Liver (tissue), 8 donors: ENCODE measurements at regions not wholly inside any gene's neighbourhood (a gene's known extent, or its start where the extent isn't known, plus 50 kb on each side); places are given as distances from the start of the nearest gene placed in this dataset.

Experiments
- DNase-seq: peaks from one replicate; pipeline ENCODE4 v3.0.0-alpha.2; 2017; ENCODE audit warnings: low spot score
- H3K27ac ChIP-seq, 2 donors: one replicate each; pipeline ENCODE4 v1.7.0; 2013; ENCODE audit warnings: inconsistent platforms in 2 of 2, low read length in 2 of 2, control low read depth in 1 of 2, low read depth in 1 of 2, mild to moderate bottlenecking in 1 of 2
- H3K27me3 ChIP-seq, 4 donors: one replicate each; pipeline versions ENCODE4 v1.6.1 to v1.7.0; 2013; ENCODE audit warnings: low read length in 3 of 4, inconsistent platforms in 1 of 4, mild to moderate bottlenecking in 1 of 4, moderate library complexity in 1 of 4; ENCODE audit not compliant: control insufficient read depth in 4 of 4, insufficient read depth in 4 of 4
- H3K36me3 ChIP-seq, 4 donors: one replicate each; pipeline versions ENCODE4 v1.6.1 to v1.7.0; 2013; ENCODE audit warnings: low read length in 3 of 4, mild to moderate bottlenecking in 3 of 4, low read depth in 1 of 4, moderate library complexity in 1 of 4; ENCODE audit not compliant: control insufficient read depth in 4 of 4, insufficient read depth in 3 of 4
- H3K4me1 ChIP-seq, 4 donors: one replicate each; pipeline versions ENCODE4 v1.6.1 to v1.7.0; 2013; ENCODE audit warnings: low read length in 3 of 4, mild to moderate bottlenecking in 3 of 4, moderate library complexity in 1 of 4; ENCODE audit not compliant: control insufficient read depth in 4 of 4, insufficient read depth in 4 of 4
- H3K4me3 ChIP-seq, 3 donors: one replicate each; pipeline versions ENCODE4 v1.6.1 to v1.7.0; 2013; ENCODE audit warnings: low read length in 3 of 3, control low read depth in 1 of 3, low read depth in 1 of 3, mild to moderate bottlenecking in 1 of 3
- H3K9ac ChIP-seq, 2 donors: one replicate each; pipeline ENCODE4 v1.7.0; 2013; ENCODE audit warnings: low read length in 2 of 2, mild to moderate bottlenecking in 2 of 2, moderate library complexity in 2 of 2, control low read depth in 1 of 2, low read depth in 1 of 2
- H3K9me3 ChIP-seq, 4 donors: one replicate each; pipeline versions ENCODE4 v1.6.1 to v1.7.0; 2013; ENCODE audit warnings: low read length in 3 of 4; ENCODE audit not compliant: control insufficient read depth in 4 of 4
- ATF3 ChIP-seq: IDR thresholded peaks from 2 replicates; pipeline ENCODE4 v1.6.1; 2016; ENCODE audit warnings: antibody characterized with exemption
- CTCF ChIP-seq: fragments of 150-350 bp; IDR thresholded peaks from 2 replicates; pipeline ENCODE4 v1.5.1; 2017; ENCODE audit warnings: improper control_type of control experiment, low read depth, low read length; ENCODE audit not compliant: missing input control
- EGR1 ChIP-seq, 2 donors: IDR thresholded peaks; 2 replicates each; pipeline ENCODE4 v1.6.1; 2016 to 2018; ENCODE audit warnings: antibody characterized with exemption in 2 of 2, low read depth in 2 of 2
- FOXA2 ChIP-seq: IDR thresholded peaks from 2 replicates; pipeline ENCODE4 v1.6.1; 2016; ENCODE audit warnings: antibody characterized with exemption
- GABPA ChIP-seq, 2 donors: IDR thresholded peaks in 1 of 2; conservative IDR thresholded peaks in 1 of 2; 2 replicates each; pipeline ENCODE4 v1.6.1; 2016; ENCODE audit warnings: antibody characterized with exemption in 2 of 2, mild to moderate bottlenecking in 1 of 2, moderate library complexity in 1 of 2
- HNF4A ChIP-seq, 2 donors: conservative IDR thresholded peaks; 2 replicates each; pipeline ENCODE4 v1.6.1; 2016; ENCODE audit warnings: antibody characterized with exemption in 2 of 2, mild to moderate bottlenecking in 2 of 2
- JUND ChIP-seq, 2 donors: IDR thresholded peaks; 2 replicates each; pipeline ENCODE4 v1.6.1; 2016; ENCODE audit warnings: antibody characterized with exemption in 2 of 2
- MAX ChIP-seq: IDR thresholded peaks from 2 replicates; pipeline ENCODE4 v1.6.1; 2016; ENCODE audit warnings: antibody characterized with exemption
- RAD21 ChIP-seq, 2 donors: IDR thresholded peaks; 2 replicates each; pipeline ENCODE4 v1.6.1; 2016; ENCODE audit warnings: antibody characterized with exemption in 2 of 2, mild to moderate bottlenecking in 2 of 2
- REST ChIP-seq: IDR thresholded peaks from 2 replicates; pipeline ENCODE4 v1.6.1; 2016; ENCODE audit warnings: antibody characterized with exemption, mild to moderate bottlenecking
- RXRA ChIP-seq, 2 donors: IDR thresholded peaks; 2 replicates each; pipeline ENCODE4 v1.6.1; 2017 to 2018; ENCODE audit warnings: antibody characterized with exemption in 2 of 2, mild to moderate bottlenecking in 1 of 2
- SP1 ChIP-seq: IDR thresholded peaks from 2 replicates; pipeline ENCODE4 v1.6.1; 2018; ENCODE audit warnings: antibody characterized with exemption, mild to moderate bottlenecking
- TAF1 ChIP-seq: conservative IDR thresholded peaks from 2 replicates; pipeline ENCODE4 v1.6.1; 2016; ENCODE audit warnings: antibody characterized with exemption, mild to moderate bottlenecking
- YY1 ChIP-seq: IDR thresholded peaks from 2 replicates; pipeline ENCODE4 v1.6.1; 2016; ENCODE audit warnings: antibody characterized with exemption, mild to moderate bottlenecking
- ZBTB33 ChIP-seq: IDR thresholded peaks from 2 replicates; pipeline ENCODE4 v1.6.1; 2016; ENCODE audit warnings: antibody characterized with exemption
- WGBS: extraction: QIAGEN DNeasy Blood & Tissue Kit; methylation state at CpG from one replicate; pipeline ENCODE4 v1.1.7; 2013; 5-methylcytosine and 5-hydroxymethylcytosine counted together
- donor health status: healthy.
- donor health status: healthy.
- donor health status: healthy.
- donor health status: healthy.
- donor health status: healthy.

GRCh38 chr14:56870336-56870735, 60.1 kb upstream of the OTX2 start (continued):
- TF ChIP-seq ZBTB33 (no peak), GABPA (IDR thresholded peaks at IDR 0.05 in 1 of 2, conservative IDR thresholded peaks at IDR 0.05 in 1 of 2) (no peak), MAX (no peak), HNF4A (conservative IDR thresholded peaks at IDR 0.05) (no peak), SP1 (no peak)

- no peak for DNase-seq
- TF ChIP-seq CTCF, result no peak
- TF ChIP-seq REST, result no peak
- TF ChIP-seq RXRA (IDR thresholded peaks at IDR 0.05), result no peak
- no peak for TF ChIP-seq RAD21 (IDR thresholded peaks at IDR 0.05)
- no peak for TF ChIP-seq FOXA2
- no peak for TF ChIP-seq YY1
- TF ChIP-seq ATF3, result no peak
- no peak for TF ChIP-seq EGR1 (IDR thresholded peaks at IDR 0.05; ENCODE audit: low read depth in 2 of 2)
- TF ChIP-seq MAX, result no peak
- no peak for TF ChIP-seq GABPA (IDR thresholded peaks at IDR 0.05 in 1 of 2, conservative IDR thresholded peaks at IDR 0.05 in 1 of 2)
- no peak for TF ChIP-seq TAF1
- no peak for TF ChIP-seq SP1
- no peak for TF ChIP-seq ZBTB33
- no peak for TF ChIP-seq JUND (IDR thresholded peaks at IDR 0.05)
- 78% methylated on average over 5 of the region's 5 CpGs for WGBS
- Histone ChIP-seq H3K4me1 (no peaks in the 10 kb centered on the region), H3K36me3 (no peaks in the 10 kb centered on the region), H3K4me3 (no peak overlapping the region), H3K27me3 (peaks cover 0 to 3% (median 0%) of the 10 kb centered on the region in 4 donors), H3K9me3 (no peaks in the 10 kb centered on the region), H3K9ac (no peak overlapping the region), H3K27ac (no peak overlapping the region)
These were observed 58.4 kb upstream of the OTX2 start for GRCh38 chr14:56868660-56869059.
